K562 (cell line): ENCODE measurements at regions not wholly inside any gene's neighbourhood (a gene's known extent, or its start where the extent isn't known, plus 50 kb on each side); places are given as distances from the start of the nearest gene placed in this dataset.

Experiments used
- BACH1 ChIP-seq: fragments of 200-800 bp; sonication (Bioruptor generic); IDR thresholded peaks from 2 replicates; pipeline ENCODE4 v1.6.1; 2016; ENCODE audit warnings: missing genetic modification characterization, missing compliant biosample characterization
- KHSRP ChIP-seq: fragments of 450-650 bp; IDR thresholded peaks from 2 replicates; pipeline ENCODE4 v1.6.1; 2017
- MAFG ChIP-seq: fragments of 450-650 bp; conservative IDR thresholded peaks from 2 replicates; pipeline ENCODE4 v1.6.1; 2016; ENCODE audit warnings: missing genetic modification characterization, missing compliant biosample characterization
- MYNN ChIP-seq, 2 experiments: sonication (generic); formaldehyde crosslinking in 1 of 2; IDR thresholded peaks; 2 replicates each; pipeline versions ENCODE4 v1.5.0 to v1.6.1; 2016 to 2020; ENCODE audit warnings: antibody characterized with exemption in 1 of 2, missing genetic modification reagents in 1 of 2
- PTBP1 ChIP-seq: fragments of 200-400 bp; formaldehyde crosslinking; IDR thresholded peaks from 2 replicates; pipeline ENCODE4 v1.6.1; 2017; ENCODE audit warnings: low read depth, low read length
- RCOR1 ChIP-seq, 2 experiments: IDR thresholded peaks; 2 replicates each; pipeline ENCODE4 v1.6.1; 2012; ENCODE audit warnings: low read depth in 2 of 2, low read length in 2 of 2, borderline replicate concordance in 1 of 2, improper control_type of control experiment in 1 of 2
- TBP ChIP-seq: optimal IDR thresholded peaks from 2 replicates; pipeline ENCODE3; 2011; ENCODE audit warnings: low read depth, low read length, improper control_type of control experiment
- ZNF224 ChIP-seq: sonication (generic); formaldehyde crosslinking; IDR thresholded peaks from 2 replicates; pipeline ENCODE4 v1.8.0; 2022; ENCODE audit warnings: mild to moderate bottlenecking, missing genetic modification reagents
- ZZZ3 ChIP-seq: fragments of 450-650 bp; IDR thresholded peaks from 2 replicates; pipeline ENCODE4 v1.6.1; 2016; ENCODE audit warnings: antibody characterized with exemption, mild to moderate bottlenecking, moderate library complexity
- TF ChIP-seq, protein P1 (sequence below): fragments of 450-650 bp; IDR thresholded peaks from 2 replicates; pipeline ENCODE4 v1.6.1; 2016; ENCODE audit warnings: borderline replicate concordance
- TF ChIP-seq, protein P2 (sequence below), 3 experiments: IDR thresholded peaks in 2 of 3; conservative IDR thresholded peaks in 1 of 3; 2 replicates each; pipeline ENCODE4 v1.5.1; 2011 to 2012; ENCODE audit warnings: low read length in 3 of 3, mild to moderate bottlenecking in 3 of 3, control low read depth in 2 of 3, improper control_type of control experiment in 1 of 3, inconsistent platforms in 1 of 3, low read depth in 1 of 3, mixed read lengths in 1 of 3, moderate library complexity in 1 of 3; ENCODE audit not compliant: insufficient read depth in 2 of 3
- TF ChIP-seq, protein P3 (sequence below): IDR thresholded peaks from 2 replicates; pipeline ENCODE4 v1.6.1; 2012; ENCODE audit warnings: low read depth, low read length, improper control_type of control experiment, borderline replicate concordance
- TF ChIP-seq, protein P4 (sequence below): sonication (generic); formaldehyde crosslinking; IDR thresholded peaks from 2 replicates; pipeline ENCODE4 v1.8.1; 2023; ENCODE audit warnings: mild to moderate bottlenecking, missing genetic modification reagents

DNA sequence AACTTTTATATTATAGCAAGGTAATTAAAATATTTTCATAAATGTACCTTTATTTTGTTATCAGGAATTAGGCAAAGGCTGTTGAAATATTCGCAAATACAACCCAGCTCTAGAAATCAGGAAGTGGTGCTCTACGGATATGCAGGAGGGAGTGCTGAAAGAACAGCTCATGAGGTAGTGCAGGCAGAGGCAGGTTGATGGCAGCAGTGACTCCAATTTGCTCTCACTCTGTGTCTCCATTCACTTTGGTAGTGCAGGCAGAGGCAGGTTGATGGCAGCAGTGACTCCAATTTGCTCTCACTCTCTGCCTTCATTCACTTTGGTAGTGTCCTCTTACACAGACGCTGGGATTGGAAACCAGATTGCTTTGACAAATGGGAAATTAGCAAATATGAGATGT, 277.9 kb downstream of the TRIML1 start:
- TF ChIP-seq, protein P1, sequence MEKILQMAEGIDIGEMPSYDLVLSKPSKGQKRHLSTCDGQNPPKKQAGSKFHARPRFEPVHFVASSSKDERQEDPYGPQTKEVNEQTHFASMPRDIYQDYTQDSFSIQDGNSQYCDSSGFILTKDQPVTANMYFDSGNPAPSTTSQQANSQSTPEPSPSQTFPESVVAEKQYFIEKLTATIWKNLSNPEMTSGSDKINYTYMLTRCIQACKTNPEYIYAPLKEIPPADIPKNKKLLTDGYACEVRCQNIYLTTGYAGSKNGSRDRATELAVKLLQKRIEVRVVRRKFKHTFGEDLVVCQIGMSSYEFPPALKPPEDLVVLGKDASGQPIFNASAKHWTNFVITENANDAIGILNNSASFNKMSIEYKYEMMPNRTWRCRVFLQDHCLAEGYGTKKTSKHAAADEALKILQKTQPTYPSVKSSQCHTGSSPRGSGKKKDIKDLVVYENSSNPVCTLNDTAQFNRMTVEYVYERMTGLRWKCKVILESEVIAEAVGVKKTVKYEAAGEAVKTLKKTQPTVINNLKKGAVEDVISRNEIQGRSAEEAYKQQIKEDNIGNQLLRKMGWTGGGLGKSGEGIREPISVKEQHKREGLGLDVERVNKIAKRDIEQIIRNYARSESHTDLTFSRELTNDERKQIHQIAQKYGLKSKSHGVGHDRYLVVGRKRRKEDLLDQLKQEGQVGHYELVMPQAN: no peak
- no peak for TF ChIP-seq BACH1 (tag)
- TF ChIP-seq ZZZ3: no peak
- TF ChIP-seq ZNF224 (CRISPR knock-in tag): no peak
- no peak for TF ChIP-seq PTBP1
- no peak for TF ChIP-seq TBP
- TF ChIP-seq RCOR1 (IDR thresholded peaks at IDR 0.05; ENCODE audit: borderline replicate concordance in 1 of 2, low read depth in 2 of 2, low read length in 2 of 2): no peak
- TF ChIP-seq, protein P2, sequence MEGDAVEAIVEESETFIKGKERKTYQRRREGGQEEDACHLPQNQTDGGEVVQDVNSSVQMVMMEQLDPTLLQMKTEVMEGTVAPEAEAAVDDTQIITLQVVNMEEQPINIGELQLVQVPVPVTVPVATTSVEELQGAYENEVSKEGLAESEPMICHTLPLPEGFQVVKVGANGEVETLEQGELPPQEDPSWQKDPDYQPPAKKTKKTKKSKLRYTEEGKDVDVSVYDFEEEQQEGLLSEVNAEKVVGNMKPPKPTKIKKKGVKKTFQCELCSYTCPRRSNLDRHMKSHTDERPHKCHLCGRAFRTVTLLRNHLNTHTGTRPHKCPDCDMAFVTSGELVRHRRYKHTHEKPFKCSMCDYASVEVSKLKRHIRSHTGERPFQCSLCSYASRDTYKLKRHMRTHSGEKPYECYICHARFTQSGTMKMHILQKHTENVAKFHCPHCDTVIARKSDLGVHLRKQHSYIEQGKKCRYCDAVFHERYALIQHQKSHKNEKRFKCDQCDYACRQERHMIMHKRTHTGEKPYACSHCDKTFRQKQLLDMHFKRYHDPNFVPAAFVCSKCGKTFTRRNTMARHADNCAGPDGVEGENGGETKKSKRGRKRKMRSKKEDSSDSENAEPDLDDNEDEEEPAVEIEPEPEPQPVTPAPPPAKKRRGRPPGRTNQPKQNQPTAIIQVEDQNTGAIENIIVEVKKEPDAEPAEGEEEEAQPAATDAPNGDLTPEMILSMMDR (IDR thresholded peaks at IDR 0.05 in 2 of 3, conservative IDR thresholded peaks at IDR 0.05 in 1 of 3; ENCODE audit: insufficient read depth in 2 of 3, low read depth in 1 of 3, low read length in 3 of 3): no peak
- no peak for TF ChIP-seq KHSRP
- TF ChIP-seq, protein P3, sequence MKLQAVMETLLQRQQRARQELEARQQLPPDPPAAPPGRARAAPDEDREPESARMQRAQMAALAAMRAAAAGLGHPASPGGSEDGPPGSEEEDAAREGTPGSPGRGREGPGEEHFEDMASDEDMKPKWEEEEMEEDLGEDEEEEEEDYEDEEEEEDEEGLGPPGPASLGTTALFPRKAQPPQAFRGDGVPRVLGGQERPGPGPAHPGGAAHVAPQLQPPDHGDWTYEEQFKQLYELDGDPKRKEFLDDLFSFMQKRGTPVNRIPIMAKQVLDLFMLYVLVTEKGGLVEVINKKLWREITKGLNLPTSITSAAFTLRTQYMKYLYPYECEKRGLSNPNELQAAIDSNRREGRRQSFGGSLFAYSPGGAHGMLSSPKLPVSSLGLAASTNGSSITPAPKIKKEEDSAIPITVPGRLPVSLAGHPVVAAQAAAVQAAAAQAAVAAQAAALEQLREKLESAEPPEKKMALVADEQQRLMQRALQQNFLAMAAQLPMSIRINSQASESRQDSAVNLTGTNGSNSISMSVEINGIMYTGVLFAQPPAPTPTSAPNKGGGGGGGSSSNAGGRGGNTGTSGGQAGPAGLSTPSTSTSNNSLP: no peak
- TF ChIP-seq, protein P4, sequence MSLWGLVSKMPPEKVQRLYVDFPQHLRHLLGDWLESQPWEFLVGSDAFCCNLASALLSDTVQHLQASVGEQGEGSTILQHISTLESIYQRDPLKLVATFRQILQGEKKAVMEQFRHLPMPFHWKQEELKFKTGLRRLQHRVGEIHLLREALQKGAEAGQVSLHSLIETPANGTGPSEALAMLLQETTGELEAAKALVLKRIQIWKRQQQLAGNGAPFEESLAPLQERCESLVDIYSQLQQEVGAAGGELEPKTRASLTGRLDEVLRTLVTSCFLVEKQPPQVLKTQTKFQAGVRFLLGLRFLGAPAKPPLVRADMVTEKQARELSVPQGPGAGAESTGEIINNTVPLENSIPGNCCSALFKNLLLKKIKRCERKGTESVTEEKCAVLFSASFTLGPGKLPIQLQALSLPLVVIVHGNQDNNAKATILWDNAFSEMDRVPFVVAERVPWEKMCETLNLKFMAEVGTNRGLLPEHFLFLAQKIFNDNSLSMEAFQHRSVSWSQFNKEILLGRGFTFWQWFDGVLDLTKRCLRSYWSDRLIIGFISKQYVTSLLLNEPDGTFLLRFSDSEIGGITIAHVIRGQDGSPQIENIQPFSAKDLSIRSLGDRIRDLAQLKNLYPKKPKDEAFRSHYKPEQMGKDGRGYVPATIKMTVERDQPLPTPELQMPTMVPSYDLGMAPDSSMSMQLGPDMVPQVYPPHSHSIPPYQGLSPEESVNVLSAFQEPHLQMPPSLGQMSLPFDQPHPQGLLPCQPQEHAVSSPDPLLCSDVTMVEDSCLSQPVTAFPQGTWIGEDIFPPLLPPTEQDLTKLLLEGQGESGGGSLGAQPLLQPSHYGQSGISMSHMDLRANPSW (CRISPR knock-in tag): no peak
- no peak for TF ChIP-seq MYNN (IDR thresholded peaks at IDR 0.05)
- TF ChIP-seq MYNN (CRISPR knock-in tag; IDR thresholded peaks at IDR 0.05): no peak
- no peak for TF ChIP-seq MAFG (tag)
